Skeletal muscle tissue (tissue), 3 donors: ENCODE measurements at regions not wholly inside any gene's neighbourhood (a gene's known extent, or its start where the extent isn't known, plus 50 kb on each side); places are given as distances from the start of the nearest gene placed in this dataset.

ENCODE experiments used
- H3K27ac ChIP-seq: one replicate; pipeline ENCODE4 v1.7.0; 2013; ENCODE audit warnings: mild to moderate bottlenecking, low read depth, low read length, inconsistent platforms
- H3K27me3 ChIP-seq, 3 donors: one replicate each; pipeline ENCODE4 v1.7.0; 2013; ENCODE audit warnings: low read length in 3 of 3; ENCODE audit not compliant: control insufficient read depth in 3 of 3, insufficient read depth in 3 of 3
- H3K36me3 ChIP-seq, 3 donors: one replicate each; pipeline ENCODE4 v1.7.0; 2013; ENCODE audit warnings: low read length in 3 of 3; ENCODE audit not compliant: control insufficient read depth in 3 of 3, insufficient read depth in 3 of 3
- H3K4me1 ChIP-seq, 3 donors: one replicate each; pipeline ENCODE4 v1.7.0; 2013; ENCODE audit warnings: low read length in 3 of 3, mild to moderate bottlenecking in 3 of 3; ENCODE audit not compliant: control insufficient read depth in 3 of 3, insufficient read depth in 3 of 3
- H3K4me3 ChIP-seq, 3 donors: one replicate each; pipeline ENCODE4 v1.7.0; 2013; ENCODE audit warnings: low read length in 3 of 3
- H3K9ac ChIP-seq, 3 donors: one replicate each; pipeline ENCODE4 v1.7.0; 2013; ENCODE audit warnings: low read length in 3 of 3, mild to moderate bottlenecking in 3 of 3, moderate library complexity in 2 of 3, low read depth in 1 of 3
- H3K9me3 ChIP-seq, 3 donors: one replicate each; pipeline ENCODE4 v1.7.0; 2013; ENCODE audit warnings: low read length in 3 of 3; ENCODE audit not compliant: control insufficient read depth in 3 of 3
- donor health status: Osteomylitis.

- no peaks in the 10 kb centered on the region for H3K27me3 ChIP-seq
- H3K4me1 ChIP-seq: peaks cover 0 to 3% (median 0%) of the 10 kb centered on the region in 3 donors
- no peak overlapping the region for H3K4me3 ChIP-seq
- no peak overlapping the region for H3K27ac ChIP-seq
- no peaks in the 10 kb centered on the region for H3K9me3 ChIP-seq
- H3K36me3 ChIP-seq: no peaks in the 10 kb centered on the region
- no peak overlapping the region for H3K9ac ChIP-seq
These were observed 231.2 kb downstream of the ATP23 start for GRCh38 chr12:58172433-58173073.

GRCh38 chr12:58174316-58174715, 232.9 kb downstream of the ATP23 start:
- H3K27me3 ChIP-seq: no peaks in the 10 kb centered on the region
- peaks cover 0 to 3% (median 0%) of the 10 kb centered on the region in 3 donors for H3K4me1 ChIP-seq
- no peaks in the 10 kb centered on the region for H3K9me3 ChIP-seq
- no peaks in the 10 kb centered on the region for H3K36me3 ChIP-seq
- H3K27ac ChIP-seq: no peak overlapping the region
- H3K9ac ChIP-seq: no peak overlapping the region
- H3K4me3 ChIP-seq: no peak overlapping the region

- Histone ChIP-seq H3K9me3 (no peaks in the 10 kb centered on the region), H3K27ac (no peak overlapping the region), H3K27me3 (no peaks in the 10 kb centered on the region), H3K9ac (no peak overlapping the region), H3K4me1 (peaks cover 0 to 3% (median 0%) of the 10 kb centered on the region in 3 donors), H3K36me3 (no peaks in the 10 kb centered on the region), H3K4me3 (no peak overlapping the region)
These were observed 235.0 kb downstream of the ATP23 start for GRCh38 chr12:58176296-58176869.

- no peak overlapping the region for H3K4me3 ChIP-seq
- H3K4me1 ChIP-seq: no peaks in the 10 kb centered on the region
- H3K9ac ChIP-seq: no peak overlapping the region
- H3K27me3 ChIP-seq: no peaks in the 10 kb centered on the region
- no peaks in the 10 kb centered on the region for H3K36me3 ChIP-seq
- no peaks in the 10 kb centered on the region for H3K9me3 ChIP-seq
- no peak overlapping the region for H3K27ac ChIP-seq
These were observed 236.0 kb downstream of the ATP23 start for GRCh38 chr12:58177366-58177765.

- no peaks in the 10 kb centered on the region for H3K27me3 ChIP-seq
- H3K9me3 ChIP-seq: no peaks in the 10 kb centered on the region
- H3K4me1 ChIP-seq: no peaks in the 10 kb centered on the region
- no peaks in the 10 kb centered on the region for H3K36me3 ChIP-seq
- H3K4me3 ChIP-seq: no peak overlapping the region
- no peak overlapping the region for H3K27ac ChIP-seq
- H3K9ac ChIP-seq: no peak overlapping the region
These were observed 242.8 kb downstream of the ATP23 start for GRCh38 chr12:58184212-58184611.

- H3K4me1 ChIP-seq: no peaks in the 10 kb centered on the region
- no peak overlapping the region for H3K9ac ChIP-seq
- no peak overlapping the region for H3K4me3 ChIP-seq
- H3K27me3 ChIP-seq: no peaks in the 10 kb centered on the region
- H3K36me3 ChIP-seq: no peaks in the 10 kb centered on the region
- no peaks in the 10 kb centered on the region for H3K9me3 ChIP-seq
- no peak overlapping the region for H3K27ac ChIP-seq
These were observed 245.0 kb downstream of the ATP23 start for GRCh38 chr12:58186401-58186800.

- Histone ChIP-seq H3K36me3 (no peaks in the 10 kb centered on the region), H3K9me3 (no peaks in the 10 kb centered on the region)
These were observed 245.5 kb downstream of the ATP23 start for GRCh38 chr12:58186914-58187313.

GRCh38 chr12:58189030-58189429, 247.7 kb downstream of the ATP23 start:
- Histone ChIP-seq H3K36me3 (no peaks in the 10 kb centered on the region), H3K4me3 (no peak overlapping the region), H3K27me3 (no peaks in the 10 kb centered on the region), H3K9ac (no peak overlapping the region), H3K4me1 (no peaks in the 10 kb centered on the region), H3K27ac (no peak overlapping the region), H3K9me3 (no peaks in the 10 kb centered on the region)

More at GRCh38 chr12:58186914-58187313, 245.5 kb downstream of the ATP23 start:
- Histone ChIP-seq H3K4me3 (no peak overlapping the region), H3K4me1 (no peaks in the 10 kb centered on the region), H3K27me3 (no peaks in the 10 kb centered on the region), H3K9ac (no peak overlapping the region), H3K27ac (no peak overlapping the region)

GRCh38 chr12:58189893-58190292, 248.5 kb downstream of the ATP23 start:
- no peak overlapping the region for H3K4me3 ChIP-seq
- peaks cover 0 to 3% (median 0%) of the 10 kb centered on the region in 3 donors for H3K9me3 ChIP-seq
- H3K9ac ChIP-seq: no peak overlapping the region
- no peaks in the 10 kb centered on the region for H3K4me1 ChIP-seq
- H3K27ac ChIP-seq: no peak overlapping the region
- H3K27me3 ChIP-seq: no peaks in the 10 kb centered on the region
- no peaks in the 10 kb centered on the region for H3K36me3 ChIP-seq

GRCh38 chr12:58190618-58191017, 249.3 kb downstream of the ATP23 start:
- Histone ChIP-seq H3K27ac (no peak overlapping the region), H3K36me3 (no peaks in the 10 kb centered on the region), H3K27me3 (no peaks in the 10 kb centered on the region), H3K4me3 (no peak overlapping the region), H3K9me3 (peaks cover 0 to 6% (median 0%) of the 10 kb centered on the region in 3 donors), H3K9ac (no peak overlapping the region), H3K4me1 (no peaks in the 10 kb centered on the region)
